DOHH2 (cell line): ENCODE measurements at regions not wholly inside any gene's neighbourhood (a gene's known extent, or its start where the extent isn't known, plus 50 kb on each side); places are given as distances from the start of the nearest gene placed in this dataset.

Experiments
- H3F3A ChIP-seq: fragments of 200-600 bp; sonication (generic), shearing (Covaris generic); 2 replicates; pipeline ENCODE4 v1.6.0; 2016; ENCODE audit warnings: antibody characterized with exemption, mild to moderate bottlenecking; ENCODE audit not compliant: control insufficient read depth, insufficient read depth
- H3K27ac ChIP-seq: fragments of 200-600 bp; sonication (generic); 2 replicates; pipeline ENCODE4 v1.5.1; 2014; ENCODE audit warnings: low read depth, mild to moderate bottlenecking, low read length, moderate library complexity
- H3K27me3 ChIP-seq: fragments of 200-600 bp; sonication (generic); 2 replicates; pipeline ENCODE4 v1.6.1; 2014; ENCODE audit warnings: mild to moderate bottlenecking, low read length, mixed read lengths; ENCODE audit not compliant: control insufficient read depth
- H3K36me3 ChIP-seq: fragments of 200-600 bp; sonication (generic); 2 replicates; pipeline ENCODE4 v1.6.1; 2014; ENCODE audit warnings: mild to moderate bottlenecking, low read length, moderate library complexity, mixed read lengths; ENCODE audit not compliant: control insufficient read depth
- H3K4me1 ChIP-seq: fragments of 200-600 bp; sonication (generic); 2 replicates; pipeline ENCODE4 v1.6.1; 2014; ENCODE audit warnings: mild to moderate bottlenecking, low read length, mixed read lengths; ENCODE audit not compliant: control insufficient read depth
- H3K4me2 ChIP-seq: fragments of 200-600 bp; sonication (generic); 2 replicates; pipeline ENCODE4 v1.6.0; 2014; ENCODE audit warnings: mild to moderate bottlenecking, low read length, moderate library complexity
- H3K4me3 ChIP-seq: fragments of 200-600 bp; sonication (generic); 2 replicates; pipeline ENCODE4 v1.5.1; 2014; ENCODE audit warnings: mild to moderate bottlenecking, low read length, mixed read lengths
- H3K79me2 ChIP-seq: fragments of 200-600 bp; sonication (generic); 2 replicates; pipeline ENCODE4 v1.6.1; 2014; ENCODE audit warnings: mild to moderate bottlenecking, low read length, mixed read lengths; ENCODE audit not compliant: control insufficient read depth
- H3K9me2 ChIP-seq: fragments of 200-600 bp; sonication (generic); replicated peaks from 2 replicates; pipeline ENCODE4 v1.6.1; 2014; ENCODE audit warnings: mild to moderate bottlenecking, low read length, mixed read lengths; ENCODE audit not compliant: control insufficient read depth
- H3K9me3 ChIP-seq: fragments of 200-600 bp; sonication (generic); 2 replicates; pipeline ENCODE4 v1.6.1; 2014; ENCODE audit warnings: antibody characterized with exemption, low read length, mixed read lengths; ENCODE audit not compliant: control insufficient read depth, insufficient read depth
- H4K20me1 ChIP-seq: fragments of 200-600 bp; sonication (generic); 2 replicates; pipeline ENCODE4 v1.6.0; 2014; ENCODE audit warnings: low read depth, mild to moderate bottlenecking, antibody characterized with exemption, low read length, moderate library complexity; ENCODE audit not compliant: control insufficient read depth, insufficient read depth
- CTCF ChIP-seq: fragments of 200-600 bp; sonication (generic); IDR thresholded peaks from one replicate; pipeline ENCODE4 v1.5.1; 2014; ENCODE audit warnings: antibody characterized with exemption, mild to moderate bottlenecking, low read depth, low read length; ENCODE audit not compliant: poor library complexity, severe bottlenecking
- EZH2phosphoT487 ChIP-seq: fragments of 200-600 bp; sonication (generic); IDR thresholded peaks from 2 replicates; pipeline ENCODE4 v1.6.1; 2017; ENCODE audit warnings: borderline replicate concordance, mild to moderate bottlenecking, antibody characterized with exemption, low read length, moderate library complexity, mixed read lengths

GRCh38 chr2:150081775-150082481 is 405.5 kb downstream of the RND3 start:
- Histone ChIP-seq H3K36me3 (no peaks in the 10 kb centered on the region), H3K9me2 (no peaks in the 10 kb centered on the region), H3K9me3 (no peaks in the 10 kb centered on the region), H3K4me3 (no peak overlapping the region), H3K27me3 (no peaks in the 10 kb centered on the region), H3F3A (no peaks in the 10 kb centered on the region), H4K20me1 (no peaks in the 10 kb centered on the region), H3K4me1 (peaks cover 11% of the 10 kb centered on the region), H3K27ac (no peak overlapping the region), H3K79me2 (no peaks in the 10 kb centered on the region), H3K4me2 (no peak overlapping the region)
- no peak for TF ChIP-seq EZH2phosphoT487
- no peak for TF ChIP-seq CTCF

- H3K27ac ChIP-seq: no peak overlapping the region
- H3K36me3 ChIP-seq: no peaks in the 10 kb centered on the region
- H3K79me2 ChIP-seq: no peaks in the 10 kb centered on the region
- no peaks in the 10 kb centered on the region for H3K9me3 ChIP-seq
- H4K20me1 ChIP-seq: no peaks in the 10 kb centered on the region
- H3K4me3 ChIP-seq: no peak overlapping the region
- peaks cover 11% of the 10 kb centered on the region for H3K4me1 ChIP-seq
- H3K4me2 ChIP-seq: no peak overlapping the region
- no peaks in the 10 kb centered on the region for H3K27me3 ChIP-seq
- TF ChIP-seq EZH2phosphoT487: no peak
- no peak for TF ChIP-seq CTCF
- H3K9me2 ChIP-seq: 0 out of 2 replicates have a peak, but pooled peaks cover 2% of the 10 kb centered on the region
- no peaks in the 10 kb centered on the region for H3F3A ChIP-seq
These were observed 411.2 kb downstream of the RND3 start for GRCh38 chr2:150076281-150076680.

GRCh38 chr2:150075831-150076230 is 411.6 kb downstream of the RND3 start:
- Histone ChIP-seq H3K36me3 (no peaks in the 10 kb centered on the region), H3K4me1 (peaks cover 11% of the 10 kb centered on the region), H3K27me3 (no peaks in the 10 kb centered on the region), H3K9me2 (0 out of 2 replicates have a peak, but pooled peaks cover 2% of the 10 kb centered on the region), H3K4me2 (no peak overlapping the region), H3K9me3 (no peaks in the 10 kb centered on the region), H4K20me1 (no peaks in the 10 kb centered on the region), H3K79me2 (no peaks in the 10 kb centered on the region), H3K4me3 (no peak overlapping the region), H3F3A (no peaks in the 10 kb centered on the region), H3K27ac (no peak overlapping the region)
- TF ChIP-seq CTCF (no peak), EZH2phosphoT487 (no peak)
